OCI-LY1 (cell line): ENCODE measurements at regions not wholly inside any gene's neighbourhood (a gene's known extent, or its start where the extent isn't known, plus 50 kb on each side); places are given as distances from the start of the nearest gene placed in this dataset.

Source experiments
- H2AFZ ChIP-seq: fragments of 200-600 bp; sonication (generic), shearing (Covaris generic); 2 replicates; pipeline ENCODE4 v1.6.0; 2014; ENCODE audit warnings: antibody characterized with exemption, mild to moderate bottlenecking, low read length
- H3F3A ChIP-seq: fragments of 200-600 bp; sonication (generic), shearing (Covaris generic); 2 replicates; pipeline ENCODE4 v1.6.0; 2014; ENCODE audit warnings: mild to moderate bottlenecking, antibody characterized with exemption, low read length, moderate library complexity; ENCODE audit not compliant: insufficient read depth
- H3K27ac ChIP-seq: fragments of 200-600 bp; sonication (generic); 2 replicates; pipeline ENCODE4 v1.5.1; 2014; ENCODE audit warnings: low read length, mixed run types, mild to moderate bottlenecking, low read depth; ENCODE audit not compliant: poor library complexity, severe bottlenecking
- H3K27me3 ChIP-seq: fragments of 200-600 bp; sonication (generic); 2 replicates; pipeline ENCODE4 v1.6.0; 2014; ENCODE audit warnings: antibody characterized with exemption, mild to moderate bottlenecking, low read length, moderate library complexity; ENCODE audit not compliant: insufficient read depth
- H3K36me3 ChIP-seq: fragments of 200-600 bp; sonication (generic); 2 replicates; pipeline ENCODE4 v1.6.1; 2014; ENCODE audit warnings: mild to moderate bottlenecking, antibody characterized with exemption, low read length, moderate library complexity, mixed read lengths; ENCODE audit not compliant: insufficient read depth
- H3K4me1 ChIP-seq: fragments of 200-600 bp; sonication (generic); 2 replicates; pipeline ENCODE4 v1.5.1; 2014; ENCODE audit warnings: mild to moderate bottlenecking, low read length, moderate library complexity; ENCODE audit not compliant: insufficient read depth, severe bottlenecking
- H3K4me2 ChIP-seq: fragments of 200-600 bp; sonication (generic), shearing (Covaris generic); 2 replicates; pipeline ENCODE4 v1.6.1; 2014; ENCODE audit warnings: low read length
- H3K4me3 ChIP-seq: fragments of 200-600 bp; sonication (generic); 2 replicates; pipeline ENCODE4 v1.5.1; 2014; ENCODE audit warnings: low read length, low read depth, mild to moderate bottlenecking, mixed read lengths; ENCODE audit not compliant: poor library complexity, severe bottlenecking
- H3K79me2 ChIP-seq: fragments of 200-600 bp; shearing (Covaris generic); 2 replicates; pipeline ENCODE4 v1.6.1; 2016; ENCODE audit warnings: mixed run types, low read length, mixed read lengths; ENCODE audit not compliant: insufficient read depth
- H3K9ac ChIP-seq: fragments of 200-600 bp; sonication (generic), shearing (Covaris generic); 2 replicates; pipeline ENCODE4 v1.6.1; 2014; ENCODE audit warnings: mild to moderate bottlenecking, low read length, mixed read lengths
- H3K9me2 ChIP-seq: fragments of 200-600 bp; sonication (generic), shearing (Covaris generic); 2 replicates; pipeline ENCODE4 v1.6.1; 2014; ENCODE audit warnings: low read depth, mild to moderate bottlenecking, low read length, mixed read lengths
- H3K9me3 ChIP-seq: fragments of 200-600 bp; shearing (Covaris generic); 2 replicates; pipeline ENCODE4 v1.6.1; 2014; ENCODE audit warnings: low read length, mixed read lengths
- H4K20me1 ChIP-seq: fragments of 200-600 bp; sonication (generic), shearing (Covaris generic); 2 replicates; pipeline ENCODE4 v1.6.0; 2016; ENCODE audit warnings: mild to moderate bottlenecking, low read length; ENCODE audit not compliant: insufficient read depth
- CTCF ChIP-seq: fragments of 200-600 bp; sonication (generic), shearing (Covaris generic); IDR thresholded peaks from 2 replicates; pipeline ENCODE4 v1.5.1; 2017; ENCODE audit warnings: mild to moderate bottlenecking, antibody characterized with exemption, low read length, moderate library complexity, mixed read lengths
- EZH2 ChIP-seq: fragments of 200-600 bp; sonication (generic), shearing (Covaris generic); IDR thresholded peaks from 2 replicates; pipeline ENCODE4 v1.8.0; 2017; ENCODE audit warnings: borderline replicate concordance, mixed run types, mild to moderate bottlenecking, antibody characterized with exemption, low read length, moderate library complexity, mixed read lengths

DNA sequence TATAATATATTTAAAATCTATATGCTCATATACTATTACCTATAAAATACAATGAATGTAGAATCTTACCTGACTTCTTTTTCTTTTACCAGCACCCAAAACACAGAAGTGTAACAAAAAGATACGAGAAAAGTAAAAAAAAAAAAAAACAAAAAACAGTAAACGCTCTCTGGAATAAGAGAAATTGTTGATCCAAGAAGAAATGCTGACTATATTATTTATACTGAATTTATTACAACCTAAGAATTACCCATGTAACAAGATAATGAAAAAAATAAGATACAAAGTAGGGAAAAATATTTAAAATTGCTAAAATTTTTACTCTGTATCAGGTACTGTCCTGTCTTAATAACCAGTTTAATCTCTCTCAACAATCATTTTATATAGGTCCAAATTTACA is 787.9 kb upstream of the MAN1A1 start:
- Histone ChIP-seq H3K4me3 (no peak overlapping the region), H2AFZ (no peak overlapping the region), H3K4me1 (no peaks in the 10 kb centered on the region), H3K27ac (no peak overlapping the region), H3K4me2 (no peak overlapping the region), H3K9ac (no peak overlapping the region), H3K9me3 (no peaks in the 10 kb centered on the region), H4K20me1 (no peaks in the 10 kb centered on the region), H3F3A (no peaks in the 10 kb centered on the region), H3K9me2 (no peaks in the 10 kb centered on the region), H3K79me2 (no peaks in the 10 kb centered on the region), H3K36me3 (no peaks in the 10 kb centered on the region), H3K27me3 (no peaks in the 10 kb centered on the region)
- TF ChIP-seq EZH2 = no peak
- no peak for TF ChIP-seq CTCF

DNA sequence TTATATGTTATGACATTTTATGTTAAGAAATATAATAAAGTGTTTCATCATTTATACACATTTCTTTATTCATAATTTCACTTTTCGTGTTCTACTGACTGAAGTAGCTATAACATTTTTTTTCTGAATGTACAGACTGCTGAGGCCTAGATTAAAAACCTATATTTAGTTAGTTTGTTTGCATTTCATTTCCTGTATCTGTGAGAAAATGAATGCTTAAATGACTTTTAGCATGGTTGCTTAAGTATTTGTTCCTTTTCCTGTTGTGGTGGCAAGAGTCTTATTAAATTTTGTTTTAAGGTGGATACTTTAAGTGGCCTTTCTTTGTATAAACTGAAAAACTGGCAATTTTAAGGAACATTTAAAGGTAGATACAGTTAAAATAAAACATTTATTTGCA is 779.7 kb upstream of the MAN1A1 start:
- no peaks in the 10 kb centered on the region for H3K27me3 ChIP-seq
- no peak overlapping the region for H3K27ac ChIP-seq
- no peak overlapping the region for H3K4me2 ChIP-seq
- no peak overlapping the region for H3K4me3 ChIP-seq
- no peak overlapping the region for H3K9ac ChIP-seq
- no peak overlapping the region for H2AFZ ChIP-seq
- TF ChIP-seq CTCF (no peak), EZH2 (no peak)
- no peaks in the 10 kb centered on the region for H3K36me3 ChIP-seq
- H3K4me1 ChIP-seq = no peaks in the 10 kb centered on the region
- no peaks in the 10 kb centered on the region for H3F3A ChIP-seq
- H3K9me2 ChIP-seq = no peaks in the 10 kb centered on the region
- no peaks in the 10 kb centered on the region for H4K20me1 ChIP-seq
- no peaks in the 10 kb centered on the region for H3K9me3 ChIP-seq
- H3K79me2 ChIP-seq = no peaks in the 10 kb centered on the region

DNA sequence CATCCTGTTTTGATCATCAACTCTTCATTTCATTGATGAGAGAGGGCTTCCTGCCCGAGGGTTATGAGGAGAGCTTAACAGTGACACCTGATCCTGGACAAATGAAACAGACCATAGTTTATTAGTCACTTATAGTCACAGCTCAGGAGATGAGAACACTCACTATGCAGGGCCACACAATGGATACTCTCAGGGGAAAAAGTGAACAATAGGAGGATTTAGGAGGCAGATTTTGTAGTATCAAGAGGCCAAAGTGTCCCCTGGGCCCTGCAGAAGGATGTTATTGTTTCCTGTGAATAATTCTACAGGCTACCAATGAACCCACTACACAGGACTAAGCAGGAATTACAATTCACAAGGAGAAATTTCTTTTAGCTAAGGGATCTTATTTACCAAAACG is 772.8 kb upstream of the MAN1A1 start:
- Histone ChIP-seq H3K4me1 (no peaks in the 10 kb centered on the region), H3K4me2 (no peak overlapping the region), H3K4me3 (no peak overlapping the region), H3K9ac (no peak overlapping the region), H3K79me2 (no peaks in the 10 kb centered on the region), H4K20me1 (no peaks in the 10 kb centered on the region), H3K9me2 (no peaks in the 10 kb centered on the region), H2AFZ (no peak overlapping the region), H3K9me3 (no peaks in the 10 kb centered on the region), H3K27ac (no peak overlapping the region), H3K27me3 (no peaks in the 10 kb centered on the region), H3F3A (no peaks in the 10 kb centered on the region), H3K36me3 (no peaks in the 10 kb centered on the region)
- TF ChIP-seq CTCF (no peak), EZH2 (no peak)
